Mesodermal cell (in vitro differentiated cells): ENCODE measurements at regions not wholly inside any gene's neighbourhood (a gene's known extent, or its start where the extent isn't known, plus 50 kb on each side); places are given as distances from the start of the nearest gene placed in this dataset.
"Not testable (repeated sequence)": the region's sequence is repeated elsewhere in the genome, so short reads cannot be mapped to it uniquely, and the experiment has no call there.

Experiments
- H3K27ac ChIP-seq: 2 replicates; pipeline ENCODE4 v1.7.0; 2013; ENCODE audit warnings: mild to moderate bottlenecking, low read depth, low read length, moderate library complexity; ENCODE audit not compliant: severe bottlenecking
- H3K36me3 ChIP-seq: 2 replicates; pipeline ENCODE4 v1.7.1; 2013; ENCODE audit warnings: mild to moderate bottlenecking, low read length, moderate library complexity; ENCODE audit not compliant: control insufficient read depth, insufficient read depth
- H3K4me1 ChIP-seq: one replicate; pipeline ENCODE4 v1.7.1; 2013; ENCODE audit warnings: mild to moderate bottlenecking, low read length; ENCODE audit not compliant: insufficient read depth, control insufficient read depth, poor library complexity, severe bottlenecking
- H3K4me3 ChIP-seq: 2 replicates; pipeline ENCODE4 v1.7.0; 2013; ENCODE audit warnings: low read length, control low read depth, mild to moderate bottlenecking; ENCODE audit not compliant: insufficient read depth, poor library complexity, severe bottlenecking; ENCODE audit errors: extremely low read depth
- H3K9me3 ChIP-seq: 2 replicates; pipeline ENCODE4 v1.7.1; 2013; ENCODE audit warnings: mild to moderate bottlenecking, low read length, moderate library complexity; ENCODE audit not compliant: control insufficient read depth
- WGBS, 2 experiments: methylation state at CpG; one replicate each; pipeline ENCODE4 v1.1.5; 2013; ENCODE audit warnings: missing lambda C conversion rate in 2 of 2; ENCODE audit not compliant: insufficient coverage in 2 of 2; 5-methylcytosine and 5-hydroxymethylcytosine counted together

DNA sequence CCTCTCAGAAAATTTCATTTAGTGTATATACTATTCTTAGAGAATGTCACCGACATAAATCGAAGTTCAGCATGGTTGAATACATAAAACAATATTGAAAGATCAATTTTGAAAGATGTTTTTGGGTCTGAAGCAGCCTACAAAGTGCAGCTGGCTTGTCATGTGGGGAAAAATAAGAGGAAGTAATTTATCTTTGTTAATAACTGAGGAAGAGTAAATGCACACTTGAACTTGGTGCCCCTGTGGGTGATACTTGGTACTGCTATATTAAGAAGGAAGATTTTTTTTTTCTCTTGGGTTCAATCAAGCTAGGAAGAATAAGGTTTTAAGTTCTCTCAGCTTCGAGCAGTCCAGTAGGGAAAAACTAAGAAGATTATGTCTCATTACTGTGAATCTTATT is 661.3 kb downstream of the RPL10L start:
- WGBS, 2 experiments = 80 to 100% methylated on average over 1 to 2 of the region's 3 CpGs
- Histone ChIP-seq H3K9me3 (no peaks in the 10 kb centered on the region), H3K36me3 (no peaks in the 10 kb centered on the region), H3K4me3 (no peak overlapping the region), H3K4me1 (no peaks in the 10 kb centered on the region), H3K27ac (no peak overlapping the region)

GRCh38 chr14:45976001-45976400 is 675.6 kb downstream of the RPL10L start:
- H3K4me3 ChIP-seq = no peak overlapping the region
- no peak overlapping the region for H3K27ac ChIP-seq
- no peaks in the 10 kb centered on the region for H3K36me3 ChIP-seq
- no CpG with 5 or more reads among the region's 2 CpGs for WGBS, 2 experiments
- no peaks in the 10 kb centered on the region for H3K4me1 ChIP-seq
- H3K9me3 ChIP-seq = no peaks in the 10 kb centered on the region

DNA sequence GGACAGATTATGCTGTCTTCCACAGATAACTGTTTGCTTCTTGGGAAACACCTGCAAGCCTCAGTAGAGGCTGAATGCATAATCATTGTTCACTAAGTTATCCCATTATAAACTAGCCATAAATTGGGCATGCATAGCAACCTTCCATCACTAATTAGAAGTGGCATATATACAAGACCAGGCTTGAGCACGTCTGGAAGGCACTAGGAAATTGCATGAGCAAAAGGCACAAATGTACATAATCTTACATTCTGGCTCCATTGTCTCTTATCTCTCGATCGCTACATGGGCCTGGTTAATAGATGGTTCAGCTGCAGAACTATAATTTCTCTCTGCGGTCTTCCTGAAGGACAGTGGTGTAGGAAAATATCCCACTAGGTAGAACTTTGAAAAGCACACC is 679.2 kb downstream of the RPL10L start:
- WGBS, 2 experiments = 63 to 93% methylated on average over 1 to 3 of the region's 4 CpGs
- no peaks in the 10 kb centered on the region for H3K4me1 ChIP-seq

DNA sequence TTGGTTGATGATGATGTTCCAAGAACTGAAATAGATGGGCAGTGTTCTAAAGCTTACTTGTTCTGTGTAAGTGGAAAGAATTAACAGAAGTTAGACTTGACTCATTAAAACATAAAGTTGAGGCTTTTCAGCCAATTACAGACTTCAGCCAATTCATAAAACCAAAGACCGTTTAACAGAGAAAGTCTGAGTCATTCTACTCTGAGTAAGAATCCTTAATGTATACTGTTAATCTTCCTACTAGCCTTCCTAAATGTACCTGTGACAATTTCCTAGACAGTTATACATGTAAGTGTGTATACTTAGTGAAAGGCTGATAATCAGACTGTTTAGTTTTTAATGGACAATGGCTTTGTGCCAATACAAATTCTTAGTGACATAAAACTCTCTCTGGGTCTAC is 681.0 kb downstream of the RPL10L start:
- no peaks in the 10 kb centered on the region for H3K9me3 ChIP-seq
- H3K4me3 ChIP-seq = no peak overlapping the region
- 100% methylated on average over 1 of the region's 1 CpG; no CpG with 5 or more reads in 1 of the 2 experiments for WGBS, 2 experiments
- H3K36me3 ChIP-seq = no peaks in the 10 kb centered on the region
- H3K27ac ChIP-seq = no peak overlapping the region
- no peaks in the 10 kb centered on the region for H3K4me1 ChIP-seq

More for the DNA sequence above, 679.2 kb downstream of the RPL10L start:
- H3K4me3 ChIP-seq = no peak overlapping the region
- H3K9me3 ChIP-seq = no peaks in the 10 kb centered on the region
- no peaks in the 10 kb centered on the region for H3K36me3 ChIP-seq
- H3K27ac ChIP-seq = no peak overlapping the region

DNA sequence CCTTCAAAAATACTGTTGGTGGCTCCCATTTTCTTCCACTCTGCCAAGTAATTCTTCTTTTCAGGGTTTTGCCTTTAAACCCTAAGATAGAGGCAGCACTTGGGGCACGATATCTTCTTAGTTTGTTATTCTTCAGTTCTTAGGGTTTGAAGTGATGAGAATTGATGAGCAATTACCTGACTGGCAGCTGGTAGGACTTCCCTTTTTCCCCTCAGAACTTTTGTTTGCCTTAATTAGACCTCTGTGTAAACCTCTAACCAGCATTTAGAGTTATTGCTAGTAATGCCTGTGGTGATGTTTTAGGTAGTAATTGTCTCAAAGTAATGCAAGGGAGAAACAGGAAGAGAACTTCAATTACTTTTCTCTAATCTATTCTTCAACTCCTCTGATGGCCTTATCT is 683.5 kb downstream of the RPL10L start:
- H3K9me3 ChIP-seq = no peaks in the 10 kb centered on the region
- WGBS, 2 experiments = no CpG with 5 or more reads among the region's 1 CpG

DNA sequence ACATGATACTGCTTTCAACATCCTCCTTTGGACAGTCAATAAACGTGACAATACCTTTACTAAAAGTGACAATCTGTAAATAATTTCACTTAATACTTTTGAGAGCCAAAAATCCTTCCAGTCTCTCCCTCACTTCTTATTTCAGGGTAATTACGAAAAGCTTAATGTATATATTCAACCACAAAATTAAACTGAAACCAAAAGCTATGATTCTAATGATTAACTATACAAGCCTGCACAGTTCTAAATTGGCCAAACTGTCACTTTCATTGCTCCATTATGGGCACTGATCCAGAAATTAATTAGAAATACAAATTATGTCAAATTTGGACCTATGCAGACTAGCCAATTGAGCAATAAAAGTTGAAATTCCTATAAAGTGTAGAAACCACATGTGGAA is 696.5 kb upstream of the MIS18BP1 start:
- no peak overlapping the region for H3K27ac ChIP-seq
- WGBS, 2 experiments = 80 to 100% methylated on average over 1 to 2 of the region's 2 CpGs
- H3K4me3 ChIP-seq = no peak overlapping the region
- no peaks in the 10 kb centered on the region for H3K9me3 ChIP-seq
- no peaks in the 10 kb centered on the region for H3K4me1 ChIP-seq
- H3K36me3 ChIP-seq = no peaks in the 10 kb centered on the region

More for the DNA sequence above, 683.5 kb downstream of the RPL10L start:
- H3K27ac ChIP-seq = no peak overlapping the region
- H3K4me3 ChIP-seq = no peak overlapping the region
- no peaks in the 10 kb centered on the region for H3K4me1 ChIP-seq
- no peaks in the 10 kb centered on the region for H3K36me3 ChIP-seq

- Histone ChIP-seq H3K4me1 (no peaks in the 10 kb centered on the region), H3K4me3 (no peak overlapping the region), H3K36me3 (no peaks in the 10 kb centered on the region), H3K27ac (no peak overlapping the region), H3K9me3 (no peaks in the 10 kb centered on the region)
- WGBS, 2 experiments = 90 to 93% methylated on average over 1 to 2 of the region's 2 CpGs
Observed at GRCh38 chr14:45947830-45948229, 694.8 kb upstream of the MIS18BP1 start.

GRCh38 chr14:45946251-45946650 is 693.2 kb upstream of the MIS18BP1 start:
- WGBS, 2 experiments = 100% methylated on average over 1 of the region's 3 CpGs; no CpG with 5 or more reads in 1 of the 2 experiments
- Histone ChIP-seq H3K36me3 (no peaks in the 10 kb centered on the region), H3K4me3 (no peak overlapping the region), H3K9me3 (no peaks in the 10 kb centered on the region), H3K4me1 (no peaks in the 10 kb centered on the region), H3K27ac (no peak overlapping the region)

- no peaks in the 10 kb centered on the region for H3K36me3 ChIP-seq
Observed at GRCh38 chr14:45940318-45940717, 687.3 kb upstream of the MIS18BP1 start.

DNA sequence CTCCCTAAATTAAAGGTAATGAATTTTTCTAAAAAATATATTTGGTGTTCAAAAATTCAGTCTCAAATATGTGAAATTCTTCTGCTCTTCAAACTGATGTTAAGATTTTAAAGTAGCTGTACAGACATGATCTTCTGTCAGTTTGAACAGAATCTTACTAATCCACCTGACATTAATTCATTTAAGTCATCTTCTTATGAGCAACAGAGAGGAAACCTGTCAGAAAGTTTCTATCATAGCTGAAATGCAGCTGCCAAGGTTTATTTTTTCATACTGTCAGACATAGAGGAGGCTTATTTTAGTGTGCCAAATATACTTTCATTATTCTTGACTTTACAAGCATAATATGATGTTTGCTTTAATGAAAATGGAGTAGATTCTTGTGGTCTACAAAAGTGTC is 686.6 kb upstream of the MIS18BP1 start:
- H3K4me1 ChIP-seq = no peaks in the 10 kb centered on the region

More at GRCh38 chr14:45940318-45940717, 687.3 kb upstream of the MIS18BP1 start:
- H3K4me1 ChIP-seq = no peaks in the 10 kb centered on the region
- H3K9me3 ChIP-seq = no peaks in the 10 kb centered on the region
- H3K4me3 ChIP-seq = no peak overlapping the region
- H3K27ac ChIP-seq = no peak overlapping the region

DNA sequence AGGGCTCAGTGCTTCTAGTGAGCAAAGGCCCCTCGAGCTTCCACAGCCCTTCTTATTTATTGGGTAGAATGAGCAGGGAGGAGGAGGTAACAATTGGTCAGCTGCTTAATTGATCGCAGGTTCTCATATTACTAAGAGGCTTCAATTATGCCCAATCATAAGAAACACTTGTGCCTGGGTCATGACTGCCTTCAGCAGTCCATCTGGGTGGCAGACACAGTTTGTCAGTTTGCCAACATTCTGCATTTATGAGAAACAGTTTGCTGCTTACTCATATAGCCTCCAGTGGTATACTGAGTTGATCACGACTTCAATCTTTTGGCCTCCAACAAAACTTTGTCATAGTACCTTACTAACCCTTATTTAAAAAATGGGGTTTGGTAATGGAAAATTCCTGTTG is 667.0 kb upstream of the MIS18BP1 start:
- H3K9me3 ChIP-seq, H3K4me3 ChIP-seq, H3K27ac ChIP-seq, H3K4me1 ChIP-seq, H3K36me3 ChIP-seq: not testable (repeated sequence)
- WGBS, 2 experiments = 100% methylated on average over 1 of the region's 3 CpGs; no CpG with 5 or more reads in 1 of the 2 experiments

More for the DNA sequence above, 686.6 kb upstream of the MIS18BP1 start:
- no peak overlapping the region for H3K27ac ChIP-seq
- no peaks in the 10 kb centered on the region for H3K9me3 ChIP-seq
- H3K36me3 ChIP-seq = no peaks in the 10 kb centered on the region
- H3K4me3 ChIP-seq = no peak overlapping the region
